SW480 (cell line): ENCODE measurements at regions not wholly inside any gene's neighbourhood (a gene's known extent, or its start where the extent isn't known, plus 50 kb on each side); places are given as distances from the start of the nearest gene placed in this dataset.
A peak's percentile ranks its signal among the peaks of the same experiment; 100 is the strongest.

Source experiments
- DNase-seq: peaks from one replicate; pipeline ENCODE4 v3.0.0-alpha.2; 2016; ENCODE audit warnings: low spot score

DNA sequence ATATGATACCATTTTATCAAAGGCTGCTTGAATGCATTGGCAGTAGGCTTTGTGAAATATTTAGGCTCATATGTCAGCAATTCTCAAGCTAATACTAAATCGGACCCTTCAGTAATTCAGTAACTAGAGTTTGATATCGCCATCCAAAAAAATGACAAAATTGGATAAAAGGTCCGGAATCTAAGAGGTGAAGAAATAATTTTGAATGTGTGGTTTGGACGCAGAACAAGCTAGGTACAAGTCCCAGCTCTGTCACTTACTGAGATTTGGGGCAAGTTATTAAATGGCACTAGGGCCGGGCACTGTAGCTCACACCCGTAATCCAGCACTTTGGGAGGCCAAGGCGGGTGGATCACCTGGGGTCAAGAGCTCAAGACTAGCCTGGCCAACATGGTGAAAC, 956.5 kb downstream of the CDH11 start:
- no peak for DNase-seq

DNA sequence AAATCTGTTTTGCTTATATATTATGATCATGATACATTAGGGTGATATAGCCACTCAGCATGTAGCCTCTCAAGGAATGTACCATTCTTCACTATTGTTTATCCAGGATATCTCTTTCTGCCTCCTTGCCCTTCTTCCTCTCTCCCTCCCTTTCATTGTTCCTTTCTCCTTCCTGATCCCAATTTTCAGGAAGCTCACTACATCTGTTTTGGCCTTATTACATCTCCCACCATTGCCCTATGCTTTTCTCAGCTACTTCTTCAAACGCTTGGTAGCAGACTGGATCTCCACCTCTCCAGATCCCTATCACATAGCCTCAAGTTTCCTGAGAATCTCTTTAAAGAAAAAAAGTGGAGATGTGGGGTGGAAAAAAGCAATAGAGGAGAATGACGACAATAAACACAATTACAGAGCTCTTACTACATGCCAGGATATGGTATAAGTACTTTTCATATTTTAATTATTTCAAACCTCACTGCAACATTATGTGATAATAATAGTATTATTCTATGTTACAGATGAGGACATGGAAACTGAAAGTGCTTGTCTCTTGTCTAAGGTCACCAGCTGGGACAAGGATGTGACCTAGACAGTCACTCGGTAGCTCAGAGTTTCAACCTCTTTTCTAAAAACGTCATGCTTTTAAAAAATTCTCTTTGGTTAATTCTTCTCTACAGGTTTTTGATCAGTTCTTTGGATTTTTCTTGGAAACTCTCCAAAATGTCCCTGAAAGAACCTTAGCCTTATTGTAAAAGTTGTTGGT, 959.1 kb downstream of the CDH11 start:
- DNase-seq = no peak

DNA sequence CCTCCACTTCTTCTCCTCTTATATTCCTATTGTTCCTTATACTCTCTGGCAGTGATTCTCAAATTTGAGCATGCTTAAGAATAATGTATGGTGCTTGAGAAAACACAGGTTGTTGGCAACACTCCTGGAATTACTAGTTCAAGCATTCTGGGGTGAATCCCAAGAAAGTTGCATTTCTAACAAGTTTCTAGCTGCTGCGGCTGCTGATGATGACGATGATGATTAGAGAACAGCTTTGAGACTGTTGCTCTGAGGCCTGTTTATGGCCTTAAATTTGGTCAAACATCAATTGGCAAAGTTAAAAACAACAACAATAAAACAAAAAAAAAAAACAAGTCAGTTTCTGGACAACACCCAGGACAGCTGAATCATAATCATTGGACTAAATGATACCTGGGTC, 961.9 kb downstream of the CDH11 start:
- no peak for DNase-seq

DNA sequence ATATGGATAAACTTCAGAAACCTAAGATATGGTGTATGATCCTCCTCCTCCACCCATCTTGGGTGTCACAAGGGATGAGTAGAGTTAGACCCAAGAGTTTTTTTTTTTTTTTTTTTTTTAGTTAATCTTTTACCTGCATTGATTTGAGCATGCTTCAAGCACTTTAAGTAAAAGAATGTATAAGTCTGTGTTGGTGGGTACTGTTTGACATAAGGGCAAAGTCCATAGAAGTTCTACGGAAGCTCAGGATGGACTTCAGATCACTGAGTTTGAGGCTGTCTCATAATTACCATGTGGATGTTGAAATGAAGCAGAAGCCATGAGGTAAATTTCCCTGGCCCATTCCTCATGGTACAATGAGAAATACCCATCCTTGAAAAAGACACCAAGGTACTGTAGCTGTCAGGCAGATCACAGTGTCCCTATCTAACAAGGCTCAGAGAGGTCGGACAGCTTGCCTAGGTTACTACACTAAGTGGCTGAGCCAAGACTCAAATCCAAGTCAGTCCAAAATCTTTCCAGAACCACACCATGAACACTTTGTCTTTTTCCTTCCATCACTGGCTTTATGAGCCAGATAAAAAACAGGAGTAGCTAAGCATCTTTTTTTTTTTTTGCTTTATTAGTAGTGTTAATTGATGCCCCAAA, 962.8 kb downstream of the CDH11 start:
- no peak for DNase-seq

DNA sequence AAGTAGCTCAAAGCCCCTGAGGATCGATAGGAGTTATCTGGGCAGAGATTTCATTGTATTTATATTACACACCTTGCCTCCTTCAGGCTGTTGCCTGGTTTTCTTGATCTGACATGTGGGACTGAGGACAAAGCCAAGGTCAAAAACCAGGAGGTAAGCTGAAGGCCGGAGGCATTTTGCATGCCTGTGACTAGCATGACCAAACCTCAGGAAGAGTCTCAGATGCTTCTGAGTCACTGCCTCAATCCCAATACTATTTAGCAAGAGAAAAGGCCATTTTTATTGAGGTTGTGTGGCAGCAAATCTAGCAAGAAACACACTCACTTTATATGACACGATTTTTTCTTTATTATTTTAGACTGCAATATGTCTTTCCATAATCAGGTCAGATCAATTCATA, 968.1 kb downstream of the CDH11 start:
- no peak for DNase-seq

DNA sequence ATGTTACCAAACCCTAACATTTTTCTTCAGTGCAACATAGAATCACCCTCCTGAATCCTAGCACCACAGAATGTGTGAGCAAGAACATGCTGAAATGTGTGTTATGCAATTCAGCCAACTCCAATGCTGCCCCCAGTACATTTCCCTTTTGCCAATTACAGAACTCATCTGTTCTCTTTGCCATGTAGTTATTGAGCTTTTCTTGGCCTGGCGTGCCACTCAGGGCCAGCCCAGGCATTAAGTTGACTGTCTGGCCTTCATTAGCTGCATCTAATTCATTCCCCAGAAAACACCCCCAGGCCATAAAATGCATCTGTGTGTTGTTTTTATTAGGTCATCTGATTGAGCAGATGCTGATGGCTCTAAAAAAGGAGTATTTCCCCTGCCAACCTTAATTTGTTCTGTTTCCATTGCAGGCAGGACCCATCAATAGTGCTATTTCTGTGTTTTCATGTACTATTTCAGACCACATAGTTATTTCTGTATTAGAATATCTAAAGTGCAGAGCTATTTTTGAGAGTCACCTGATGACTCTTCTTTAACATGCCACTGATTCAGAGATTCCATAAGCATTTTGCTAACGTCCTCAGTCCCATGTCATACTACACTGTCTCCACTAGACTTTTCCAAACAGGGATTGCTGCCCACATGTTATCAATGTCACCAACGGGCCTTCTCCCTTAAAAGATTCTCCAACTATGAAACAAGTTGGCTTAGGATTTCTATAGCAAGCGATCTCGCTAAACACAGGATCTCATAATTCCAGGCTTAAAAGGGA, 969.7 kb downstream of the CDH11 start:
- DNase-seq = no peak

DNA sequence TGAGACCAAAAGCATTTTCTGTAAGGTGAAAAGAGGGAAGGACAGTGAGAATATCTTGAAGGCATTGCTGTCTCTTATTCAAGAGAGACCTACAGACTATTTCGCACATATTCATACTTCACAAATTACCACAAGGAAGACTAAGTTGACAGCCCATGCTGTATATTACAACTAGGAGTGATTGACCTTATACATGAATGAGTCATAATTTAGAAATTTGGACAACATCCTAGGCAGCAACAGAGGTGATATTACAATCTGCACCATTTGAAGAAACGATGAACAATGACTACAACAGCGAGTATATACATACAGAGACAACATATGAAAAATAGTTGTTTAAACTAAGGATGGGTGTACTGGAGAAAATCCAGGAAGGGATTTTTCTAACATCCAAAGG, 971.7 kb downstream of the CDH11 start:
- no peak for DNase-seq

DNA sequence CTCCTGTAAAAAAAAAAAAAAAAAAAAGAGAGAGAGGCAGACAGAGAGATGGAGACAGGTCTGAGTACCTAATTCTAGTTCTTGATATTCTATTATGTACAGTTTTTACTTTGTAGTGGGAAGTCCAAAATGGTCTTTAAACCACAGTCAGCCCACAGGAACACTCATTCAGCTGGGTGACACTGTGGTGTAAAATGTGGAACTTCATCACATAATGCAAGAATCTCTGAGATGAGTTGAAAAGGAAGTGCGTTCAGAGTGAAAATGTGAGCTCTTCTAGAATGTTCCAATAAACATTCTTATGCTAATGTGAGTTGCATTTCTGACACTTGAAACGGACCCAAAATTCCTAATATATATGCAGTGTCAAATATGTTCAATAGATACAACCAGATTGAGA, 972.1 kb downstream of the CDH11 start:
- no peak for DNase-seq

DNA sequence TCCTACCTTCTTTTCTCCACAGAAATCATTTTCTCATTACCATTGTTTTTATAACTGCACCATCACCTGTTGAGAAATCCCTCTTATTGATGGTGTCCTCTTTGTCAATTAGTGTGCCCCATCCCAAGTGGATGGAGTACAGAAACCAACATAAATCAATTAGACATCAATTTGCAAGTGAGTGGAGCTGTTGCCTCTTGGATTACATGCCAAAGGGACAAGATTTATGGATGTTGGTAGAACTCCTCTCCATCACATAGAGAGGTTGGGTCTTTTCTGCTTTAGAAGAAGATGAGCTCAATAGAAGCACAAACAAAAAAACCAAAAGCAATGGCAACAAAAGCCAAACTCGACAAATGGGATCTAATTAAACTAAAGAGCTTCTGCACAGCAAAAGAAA, 973.5 kb downstream of the CDH11 start:
- no peak for DNase-seq

DNA sequence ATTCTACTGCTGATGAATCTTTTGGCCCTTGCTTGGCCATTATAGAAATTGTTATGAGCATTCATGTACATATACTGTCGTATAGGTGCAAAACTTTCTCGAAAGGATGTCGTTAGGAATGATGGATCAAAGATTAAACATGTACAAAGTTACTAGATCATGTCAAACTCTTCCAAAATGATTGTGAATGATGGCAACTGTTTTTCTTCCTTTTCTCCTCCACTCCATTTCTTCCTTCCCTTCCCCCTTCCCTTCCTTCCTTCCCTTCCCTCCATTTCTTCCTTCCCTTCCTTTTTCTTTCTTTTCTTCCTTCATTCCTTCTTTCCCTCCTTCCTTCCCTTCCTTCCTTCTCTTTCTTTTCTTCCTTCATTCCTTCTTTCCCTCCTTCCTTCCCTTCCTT, 973.9 kb downstream of the CDH11 start:
- DNase-seq = no peak

DNA sequence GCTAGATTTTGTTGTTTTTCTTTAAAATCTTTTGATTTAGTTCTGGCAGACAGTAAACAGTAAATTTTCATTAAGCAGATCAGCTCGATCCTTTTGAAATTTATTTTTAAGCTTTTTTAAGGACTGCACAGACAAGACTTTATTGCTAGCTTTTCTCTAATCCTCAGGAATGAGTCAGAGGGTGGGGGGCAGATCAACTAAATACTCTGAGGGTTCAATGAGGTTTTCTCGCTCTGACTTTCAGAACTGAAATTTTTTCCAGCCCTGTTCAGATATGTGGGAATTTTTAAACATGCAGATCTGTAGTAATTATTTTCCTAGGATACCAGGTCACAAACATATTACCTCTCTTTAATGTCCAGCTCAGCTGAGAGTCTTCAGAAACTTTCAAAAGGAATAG, 977.2 kb downstream of the CDH11 start:
- no peak for DNase-seq

DNA sequence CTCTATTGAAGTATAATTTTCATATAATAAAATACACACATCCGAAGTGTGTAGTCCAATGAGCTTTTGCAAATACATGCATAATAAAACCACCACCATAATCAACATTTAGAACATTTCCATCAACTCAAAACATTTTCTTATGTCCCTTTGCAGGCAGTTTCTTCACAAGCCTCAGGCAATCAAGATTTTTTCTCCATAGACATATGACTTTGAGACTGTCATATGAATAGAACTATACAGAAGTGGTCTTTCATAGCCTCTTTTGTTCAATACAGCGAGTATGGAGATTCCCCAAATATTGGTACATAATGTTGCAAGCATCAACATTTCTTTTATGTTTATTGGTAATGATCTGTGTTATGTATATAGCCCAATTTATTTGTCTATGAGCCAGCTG, 983.2 kb downstream of the CDH11 start:
- no peak for DNase-seq

DNA sequence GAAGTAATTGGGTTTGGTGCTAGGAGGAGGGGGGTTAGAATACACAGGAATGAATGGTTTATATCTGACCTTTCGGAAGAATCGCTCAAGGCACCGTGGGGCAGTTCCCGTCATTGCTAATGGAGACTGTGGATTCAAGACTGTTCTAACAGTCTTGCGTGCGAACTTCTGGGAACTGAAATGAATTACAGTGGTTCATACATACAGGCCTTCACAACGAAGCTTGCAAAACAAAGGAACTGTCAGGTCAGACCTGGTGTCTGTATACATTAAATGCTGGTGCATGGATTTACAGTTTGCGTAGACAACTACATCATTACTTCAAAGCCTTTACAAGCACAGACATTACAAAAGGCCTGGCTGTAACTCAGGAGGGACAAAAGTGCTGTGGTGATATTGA, 983.9 kb downstream of the CDH11 start:
- DNase-seq = no peak

DNA sequence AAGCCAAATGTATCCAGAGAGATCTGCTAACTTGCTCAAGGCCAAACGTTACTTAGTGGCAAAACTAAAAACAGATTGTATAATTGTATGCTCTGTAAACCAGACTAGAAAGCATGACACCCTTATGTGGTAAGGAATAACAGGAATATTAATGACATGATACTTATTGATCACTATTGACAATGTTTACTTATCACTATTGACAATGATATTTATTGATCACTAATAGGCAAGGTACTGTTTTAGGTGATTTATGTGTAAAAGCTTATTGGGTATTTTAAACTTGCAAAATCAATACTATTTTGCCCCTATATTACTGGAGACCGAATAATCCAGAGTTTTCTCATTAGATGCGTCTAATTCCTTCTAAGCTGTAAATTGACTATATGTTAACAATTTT, 985.1 kb downstream of the CDH11 start:
- DNase-seq = no peak

DNA sequence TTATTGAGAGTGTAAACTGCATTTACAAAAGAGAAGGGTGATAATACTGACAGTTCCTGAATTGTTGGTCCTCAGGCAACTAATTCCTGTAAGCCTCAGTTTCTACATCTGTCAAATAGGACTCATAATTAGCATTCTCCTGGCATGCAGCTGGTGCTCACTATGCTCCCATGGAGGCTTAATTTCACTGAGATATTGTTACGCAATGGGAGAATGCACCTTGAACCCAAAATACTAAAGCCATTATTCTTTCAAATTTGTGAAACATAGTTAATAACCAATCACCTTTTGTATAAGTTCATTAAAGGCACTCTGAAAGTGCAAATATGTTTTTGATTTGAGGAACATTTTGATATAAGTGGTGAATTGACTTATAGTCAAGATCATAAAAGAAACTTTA, 985.5 kb downstream of the CDH11 start:
- no peak for DNase-seq

DNA sequence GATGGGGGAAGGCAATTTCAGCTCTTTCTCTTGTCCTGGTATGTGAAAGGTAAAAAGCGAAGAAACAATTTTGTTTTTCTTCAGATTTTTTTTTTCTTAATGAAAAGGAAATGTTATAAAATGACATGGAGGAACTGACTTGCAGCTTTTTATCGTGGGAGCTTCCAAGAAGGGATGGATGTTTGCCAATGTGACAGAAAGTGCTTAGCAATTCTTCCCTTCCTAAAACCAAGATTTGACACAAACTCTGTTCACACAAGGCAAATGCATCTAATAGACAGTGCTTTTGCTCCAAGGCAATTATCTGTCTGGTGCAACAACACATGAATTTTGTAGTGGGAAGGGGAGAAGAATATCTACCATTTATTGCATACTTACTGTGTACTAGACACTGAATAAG, 988.5 kb downstream of the CDH11 start:
- no peak for DNase-seq

DNA sequence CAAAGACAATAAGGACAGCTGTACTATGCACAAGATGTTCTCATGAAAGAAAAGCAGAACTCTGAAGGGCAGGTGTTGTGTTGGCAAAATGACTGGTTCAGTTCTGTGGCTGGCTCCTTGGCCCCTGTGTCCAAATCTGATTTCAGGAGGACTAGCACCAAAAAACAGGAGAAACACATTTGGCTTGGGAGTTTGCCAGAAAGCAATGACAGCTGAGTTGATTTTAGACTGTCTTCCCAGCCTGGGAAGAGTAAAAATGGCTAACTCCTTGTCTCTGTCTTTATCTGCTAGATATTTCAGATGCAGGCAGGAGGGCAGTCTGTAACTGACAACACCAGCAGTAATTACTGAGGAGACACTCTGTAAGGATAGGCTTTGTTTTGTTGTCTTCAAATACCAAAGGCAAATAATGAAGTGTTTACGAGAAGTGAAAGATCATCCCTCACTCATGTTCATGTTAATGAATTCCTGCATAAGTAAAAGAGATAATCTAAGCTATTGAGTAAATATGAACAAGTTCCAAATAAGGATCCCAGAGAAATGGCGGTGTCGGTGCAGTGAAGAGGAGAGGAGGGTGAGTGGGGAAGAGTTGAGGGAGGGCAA, 989.0 kb downstream of the CDH11 start:
- DNase-seq = no peak

DNA sequence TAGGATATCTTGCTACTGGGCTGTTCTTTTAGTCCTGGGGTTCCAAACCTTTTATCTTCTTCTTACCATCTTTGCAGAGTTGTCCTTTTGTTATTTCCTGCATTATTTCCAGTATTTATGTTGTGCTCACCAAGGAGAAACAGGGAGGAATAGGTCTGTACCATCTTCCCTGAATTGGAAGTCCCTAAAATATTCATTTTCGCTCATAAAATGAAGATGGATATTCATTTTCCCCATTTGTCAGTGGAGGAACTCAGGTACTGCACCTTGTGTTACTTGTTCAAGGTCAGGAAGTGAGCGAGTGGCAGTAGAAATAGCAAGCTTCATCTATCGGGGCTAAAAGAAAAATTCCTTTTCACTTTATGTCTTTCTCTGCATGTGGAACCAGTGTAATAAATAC, 989.7 kb downstream of the CDH11 start:
- no peak for DNase-seq

DNA sequence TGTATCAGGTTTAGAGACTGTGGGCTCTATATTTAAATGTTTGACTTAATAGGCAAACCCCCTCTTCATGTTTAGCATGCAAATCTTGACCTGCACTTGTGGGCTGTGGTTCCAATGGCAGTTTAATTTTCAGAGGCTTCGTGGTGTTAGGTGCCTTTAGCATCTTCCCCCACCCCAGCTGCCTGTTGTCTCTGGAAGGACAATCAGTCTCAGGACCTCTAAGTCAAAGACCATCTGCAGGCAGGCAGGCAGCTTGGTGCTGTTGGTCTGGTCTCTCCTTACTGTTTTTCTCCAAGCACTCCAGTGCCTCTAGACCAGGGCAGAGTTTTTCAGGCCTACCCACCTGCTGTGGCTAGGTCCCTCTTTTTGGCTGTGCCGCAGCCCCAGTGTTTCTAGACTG, 990.4 kb downstream of the CDH11 start:
- DNase-seq = no peak

DNA sequence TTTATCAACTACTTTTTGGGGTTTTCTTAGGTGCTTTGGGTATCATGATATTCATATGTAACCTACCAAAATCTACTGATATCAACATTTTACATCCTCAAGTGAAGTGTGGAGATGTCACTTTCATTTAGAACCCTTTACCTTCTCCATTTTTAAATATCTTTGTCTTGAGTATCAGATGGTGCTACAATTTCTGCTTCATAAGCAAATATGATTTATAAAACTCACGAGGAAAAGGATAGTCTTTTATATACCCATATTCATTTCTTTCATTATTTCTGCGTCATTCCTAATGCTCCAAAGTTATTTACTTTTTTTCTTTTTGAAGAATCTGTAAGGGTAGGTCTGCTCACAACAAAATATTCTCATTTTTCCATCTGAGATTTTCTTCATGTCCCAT, 991.7 kb downstream of the CDH11 start:
- no peak for DNase-seq

DNA sequence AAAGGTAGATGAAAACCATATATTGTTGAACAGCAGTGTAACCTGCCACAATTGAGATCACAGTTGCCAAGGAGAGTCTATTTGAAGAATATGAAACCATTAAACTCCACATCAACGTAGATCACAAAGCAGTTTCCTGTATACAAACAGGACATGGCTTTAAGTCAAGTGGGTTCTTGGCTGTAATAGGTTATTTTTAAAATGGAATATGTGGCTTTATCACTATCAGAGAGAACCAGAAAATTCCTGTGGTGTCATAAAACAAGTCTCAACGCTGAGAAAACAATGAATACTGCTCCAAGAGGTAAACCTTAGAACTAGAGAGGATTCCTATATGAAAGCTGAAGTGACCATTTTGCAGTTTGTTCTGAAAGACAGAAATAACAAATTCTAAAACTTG, 999.7 kb downstream of the CDH11 start:
- DNase-seq = peak; percentile 9

DNA sequence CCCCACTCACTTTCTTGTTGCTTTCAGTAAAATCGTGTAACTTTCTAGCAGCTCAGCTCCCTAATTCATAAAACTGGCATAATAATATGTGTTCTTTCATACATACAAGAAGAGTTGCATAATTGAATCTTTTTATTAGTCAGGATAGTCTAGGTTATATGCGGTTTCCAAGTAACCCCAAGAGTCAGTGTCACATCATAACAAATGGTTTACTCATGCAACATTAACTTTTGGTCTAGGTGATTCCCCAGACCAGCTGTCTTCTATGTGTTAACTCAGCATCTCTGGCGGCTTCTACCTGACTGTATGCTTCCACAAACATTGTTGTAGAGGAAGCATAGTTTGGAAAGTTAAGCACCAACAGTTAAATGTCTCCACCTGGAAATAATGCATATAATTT, 1000.4 kb downstream of the CDH11 start:
- DNase-seq = peak; percentile 32

DNA sequence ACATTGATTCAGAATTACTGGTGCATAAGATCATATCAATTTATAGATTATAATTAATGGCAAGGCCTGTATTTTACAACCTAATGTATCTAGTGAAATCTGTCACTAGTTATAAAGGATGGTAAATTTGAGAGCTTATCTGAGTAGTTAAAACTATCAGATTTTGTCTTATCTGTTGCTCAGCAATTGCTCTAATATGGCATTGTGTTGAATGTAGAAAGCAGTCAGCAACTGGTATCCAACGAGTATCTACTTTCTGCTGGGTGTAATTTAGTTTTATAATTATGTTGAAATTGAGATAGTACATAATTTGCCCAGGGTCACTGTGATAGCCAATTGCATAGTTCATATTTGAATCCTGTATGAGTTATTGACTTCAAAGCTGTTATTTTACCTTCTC, 1005.7 kb downstream of the CDH11 start:
- no peak for DNase-seq
